Astrocyte (in vitro differentiated cells and primary cell): ENCODE measurements at regions not wholly inside any gene's neighbourhood (a gene's known extent, or its start where the extent isn't known, plus 50 kb on each side); places are given as distances from the start of the nearest gene placed in this dataset.

ENCODE experiments used
- CTCF ChIP-seq: IDR thresholded peaks from 2 replicates; pipeline ENCODE4 v1.5.1; 2011; ENCODE audit warnings: low read depth, mild to moderate bottlenecking, inconsistent platforms, low read length, moderate library complexity; ENCODE audit not compliant: insufficient read depth
- EZH2 ChIP-seq: IDR thresholded peaks from 2 replicates; pipeline ENCODE4 v1.6.1; 2012; ENCODE audit warnings: mild to moderate bottlenecking, low read length, inconsistent platforms; ENCODE audit not compliant: insufficient read depth

- TF ChIP-seq CTCF = no peak
- no peak for TF ChIP-seq EZH2
Observed at GRCh38 chr4:120432301-120432860, 365.7 kb upstream of the MAD2L1 start.
